Type B pancreatic cell (in vitro differentiated cells): ENCODE measurements at regions not wholly inside any gene's neighbourhood (a gene's known extent, or its start where the extent isn't known, plus 50 kb on each side); places are given as distances from the start of the nearest gene placed in this dataset.

Source experiments
- DNase-seq: peaks from one replicate; pipeline ENCODE4 v3.0.0; 2021; ENCODE audit warnings: mixed read lengths; ENCODE audit not compliant: unreplicated experiment; ENCODE audit errors: extremely low spot score
- H3K27ac Mint-ChIP-seq: 2 replicates; pipeline ENCODE4 v1.8.0; 2021; ENCODE audit warnings: mild to moderate bottlenecking, mixed read lengths
- H3K27me3 Mint-ChIP-seq: 2 replicates; pipeline ENCODE4 v1.8.0; 2021; ENCODE audit warnings: mixed read lengths
- H3K36me3 Mint-ChIP-seq: 2 replicates; pipeline ENCODE4 v1.8.0; 2021; ENCODE audit warnings: mixed read lengths
- H3K4me1 Mint-ChIP-seq: one replicate; pipeline ENCODE4 v1.8.0; 2021; ENCODE audit warnings: mixed read lengths; ENCODE audit not compliant: unreplicated experiment
- H3K4me3 Mint-ChIP-seq: 2 replicates; pipeline ENCODE4 v1.8.0; 2021; ENCODE audit warnings: mild to moderate bottlenecking, mixed read lengths
- H3K9me3 Mint-ChIP-seq: 2 replicates; pipeline ENCODE4 v1.8.0; 2021; ENCODE audit warnings: mixed read lengths
- TF ChIP-seq, protein P1 (sequence below): fragments of 200-600 bp; sonication (generic); conservative IDR thresholded peaks from 2 replicates; pipeline ENCODE4 v1.5.0; 2021; ENCODE audit warnings: antibody characterized with exemption, mild to moderate bottlenecking

DNA sequence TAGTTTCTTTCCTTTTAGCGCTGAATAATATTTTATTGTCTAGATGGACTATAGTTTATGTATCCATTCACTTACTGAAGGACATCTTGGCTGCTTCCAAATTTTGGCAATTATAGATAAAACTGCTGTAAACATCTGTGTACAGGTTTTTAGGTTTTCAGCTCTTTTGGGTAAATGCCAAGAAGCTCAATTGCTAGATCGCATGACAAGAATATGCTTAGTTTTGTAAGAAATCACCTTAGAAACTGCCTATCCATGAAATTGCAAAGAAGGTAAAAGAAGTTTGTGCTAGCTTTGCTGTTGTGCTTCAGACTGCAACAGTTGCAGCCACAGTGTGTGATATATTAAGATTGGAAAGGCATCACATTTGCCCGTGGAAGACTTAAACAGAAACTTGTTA is 103.2 kb upstream of the TNS3 start:
- H3K4me3 Mint-ChIP-seq, result no peak overlapping the region
- TF ChIP-seq, protein P1, sequence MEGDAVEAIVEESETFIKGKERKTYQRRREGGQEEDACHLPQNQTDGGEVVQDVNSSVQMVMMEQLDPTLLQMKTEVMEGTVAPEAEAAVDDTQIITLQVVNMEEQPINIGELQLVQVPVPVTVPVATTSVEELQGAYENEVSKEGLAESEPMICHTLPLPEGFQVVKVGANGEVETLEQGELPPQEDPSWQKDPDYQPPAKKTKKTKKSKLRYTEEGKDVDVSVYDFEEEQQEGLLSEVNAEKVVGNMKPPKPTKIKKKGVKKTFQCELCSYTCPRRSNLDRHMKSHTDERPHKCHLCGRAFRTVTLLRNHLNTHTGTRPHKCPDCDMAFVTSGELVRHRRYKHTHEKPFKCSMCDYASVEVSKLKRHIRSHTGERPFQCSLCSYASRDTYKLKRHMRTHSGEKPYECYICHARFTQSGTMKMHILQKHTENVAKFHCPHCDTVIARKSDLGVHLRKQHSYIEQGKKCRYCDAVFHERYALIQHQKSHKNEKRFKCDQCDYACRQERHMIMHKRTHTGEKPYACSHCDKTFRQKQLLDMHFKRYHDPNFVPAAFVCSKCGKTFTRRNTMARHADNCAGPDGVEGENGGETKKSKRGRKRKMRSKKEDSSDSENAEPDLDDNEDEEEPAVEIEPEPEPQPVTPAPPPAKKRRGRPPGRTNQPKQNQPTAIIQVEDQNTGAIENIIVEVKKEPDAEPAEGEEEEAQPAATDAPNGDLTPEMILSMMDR, result no peak
- no peak for DNase-seq

DNA sequence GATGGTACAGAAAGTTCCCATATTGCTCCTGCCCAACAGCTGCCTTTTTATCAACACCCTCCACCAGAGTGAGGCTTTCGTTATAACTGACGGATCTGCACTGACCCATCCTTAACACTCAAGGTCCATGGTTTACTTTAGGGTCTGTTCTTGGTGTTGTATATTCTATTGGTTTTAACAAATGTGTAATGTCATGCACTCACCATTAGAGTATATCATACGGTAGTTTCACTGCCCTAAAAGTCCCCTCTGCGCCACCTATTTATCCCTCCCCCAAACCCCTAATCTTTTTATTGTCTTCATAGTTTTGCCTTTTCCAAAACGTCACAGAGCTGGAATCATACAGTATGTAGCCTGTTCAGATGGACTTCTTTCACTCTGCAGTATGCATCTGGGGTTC is 102.8 kb upstream of the TNS3 start:
- Mint-ChIP-seq H3K27me3 (no peaks in the 10 kb centered on the region), H3K4me3 (no peak overlapping the region), H3K9me3 (no peaks in the 10 kb centered on the region), H3K4me1 (peaks cover 33% of the 10 kb centered on the region), H3K27ac (no peak overlapping the region), H3K36me3 (no peaks in the 10 kb centered on the region)
- DNase-seq, result no peak
- TF ChIP-seq, protein P1, result no peak

More for the DNA sequence above, 103.2 kb upstream of the TNS3 start:
- H3K27me3 Mint-ChIP-seq, result no peaks in the 10 kb centered on the region
- no peak overlapping the region for H3K27ac Mint-ChIP-seq
- no peaks in the 10 kb centered on the region for H3K9me3 Mint-ChIP-seq
- H3K36me3 Mint-ChIP-seq, result no peaks in the 10 kb centered on the region
- H3K4me1 Mint-ChIP-seq, result peaks cover 33% of the 10 kb centered on the region

DNA sequence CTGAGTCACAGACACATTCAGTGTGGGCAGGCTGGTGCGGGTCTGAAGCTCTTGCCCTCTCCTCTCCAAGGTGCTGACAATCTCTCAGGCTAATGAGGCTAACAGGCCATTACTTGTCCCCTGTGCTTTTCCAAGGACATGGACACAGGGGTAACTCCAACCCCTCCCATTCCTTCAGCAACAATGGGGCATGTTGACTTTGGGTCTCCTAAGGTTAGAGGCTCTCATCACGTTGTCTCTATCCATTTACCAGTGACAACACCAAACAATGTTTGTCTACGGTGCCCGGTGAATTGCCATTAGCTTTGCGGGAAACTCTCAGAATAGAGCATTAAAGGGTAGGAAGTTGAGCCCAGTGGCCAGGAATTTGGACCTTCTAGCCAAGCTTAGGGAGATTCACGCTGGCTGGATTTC is 101.6 kb upstream of the TNS3 start:
- Mint-ChIP-seq H3K4me3 (no peak overlapping the region), H3K27ac (no peak overlapping the region), H3K4me1 (peaks cover 24% of the 10 kb centered on the region), H3K9me3 (no peaks in the 10 kb centered on the region), H3K36me3 (no peaks in the 10 kb centered on the region), H3K27me3 (no peaks in the 10 kb centered on the region)
- DNase-seq, result no peak
- TF ChIP-seq, protein P1, result no peak

DNA sequence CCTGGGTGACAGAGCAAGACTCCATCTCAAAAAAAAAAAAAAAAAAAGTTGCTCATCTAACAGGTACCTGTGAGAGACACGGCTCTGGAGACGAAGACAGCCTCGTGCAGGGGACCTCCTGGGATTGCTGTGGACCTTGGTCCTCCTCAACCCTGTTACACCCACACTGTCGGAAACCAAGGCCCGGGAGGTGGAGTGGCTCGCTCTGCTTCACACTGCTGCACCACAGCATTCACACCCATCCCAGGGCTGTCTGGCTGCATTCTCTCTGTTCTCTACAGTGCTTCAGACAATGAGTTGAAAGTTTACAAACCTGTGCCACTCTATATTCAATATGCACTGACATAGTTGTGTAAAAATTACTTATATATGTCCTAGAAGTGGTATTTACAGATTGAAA is 101.0 kb upstream of the TNS3 start:
- DNase-seq, result no peak
- TF ChIP-seq, protein P1, result no peak
- Mint-ChIP-seq H3K36me3 (no peaks in the 10 kb centered on the region), H3K27ac (no peak overlapping the region), H3K4me1 (peaks cover 26% of the 10 kb centered on the region), H3K27me3 (no peaks in the 10 kb centered on the region), H3K9me3 (peaks cover under 1% of the 10 kb centered on the region), H3K4me3 (no peak overlapping the region)

DNA sequence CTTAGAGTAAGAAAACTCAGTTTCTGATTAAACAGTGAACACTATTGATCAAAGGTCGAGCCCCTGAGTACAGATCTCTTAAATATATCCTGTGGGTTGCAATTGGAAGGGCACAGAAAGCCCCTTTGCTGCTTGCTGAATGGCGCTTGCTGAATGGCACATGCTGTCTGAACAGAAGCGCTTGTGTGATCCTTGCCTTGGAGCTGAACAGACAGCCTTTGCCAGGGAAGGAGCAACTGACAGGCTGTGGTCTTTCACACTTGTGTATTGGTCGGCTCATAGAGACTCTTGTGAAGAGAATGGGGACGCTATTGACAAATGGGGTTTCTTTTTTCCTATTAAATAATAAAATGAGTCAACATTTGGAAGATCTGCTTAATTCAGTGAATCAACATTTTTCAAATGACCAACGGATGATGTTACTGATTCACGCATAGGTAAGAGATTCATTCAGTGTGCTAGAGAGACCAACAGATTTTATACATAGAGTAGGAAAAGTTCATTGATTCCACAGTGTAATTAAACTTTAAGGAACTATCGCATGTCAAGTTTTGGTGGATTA is 99.4 kb upstream of the TNS3 start:
- no peak overlapping the region for H3K27ac Mint-ChIP-seq
- H3K9me3 Mint-ChIP-seq, result peaks cover 12% of the 10 kb centered on the region
- H3K36me3 Mint-ChIP-seq, result no peaks in the 10 kb centered on the region
- no peak overlapping the region for H3K4me3 Mint-ChIP-seq
- TF ChIP-seq, protein P1, result no peak
- no peak for DNase-seq
- H3K27me3 Mint-ChIP-seq, result no peaks in the 10 kb centered on the region
- H3K4me1 Mint-ChIP-seq, result peaks cover 32% of the 10 kb centered on the region
